22Rv1 (cell line): ENCODE measurements at regions not wholly inside any gene's neighbourhood (a gene's known extent, or its start where the extent isn't known, plus 50 kb on each side); places are given as distances from the start of the nearest gene placed in this dataset.

ENCODE experiments used
- H3K27ac ChIP-seq: fragments of 450-650 bp; 2 replicates; pipeline ENCODE4 v1.5.1; 2017
- CTCF ChIP-seq: fragments of 450-650 bp; IDR thresholded peaks from 2 replicates; pipeline ENCODE4 v1.5.1; 2017; ENCODE audit warnings: mild to moderate bottlenecking
- ZFX ChIP-seq: fragments of 450-650 bp; IDR thresholded peaks from 2 replicates; pipeline ENCODE4 v1.6.1; 2017; ENCODE audit warnings: antibody characterized with exemption, borderline replicate concordance

- no peak for TF ChIP-seq CTCF
- TF ChIP-seq ZFX = no peak
- no peak overlapping the region for H3K27ac ChIP-seq
These were observed 1437.3 kb upstream of the MIR17HG start for GRCh38 chr13:89910166-89910565.

- no peak for TF ChIP-seq ZFX
- TF ChIP-seq CTCF = no peak
- no peak overlapping the region for H3K27ac ChIP-seq
These were observed 1430.9 kb upstream of the MIR17HG start for GRCh38 chr13:89916551-89916950.

GRCh38 chr13:89920461-89920860 is 1427.0 kb upstream of the MIR17HG start:
- TF ChIP-seq ZFX (no peak), CTCF (no peak)
- H3K27ac ChIP-seq = no peak overlapping the region

- TF ChIP-seq ZFX (no peak), CTCF (no peak)
- H3K27ac ChIP-seq = no peak overlapping the region
These were observed 1424.4 kb upstream of the MIR17HG start for GRCh38 chr13:89923052-89923451.

- TF ChIP-seq CTCF = no peak
- no peak for TF ChIP-seq ZFX
- H3K27ac ChIP-seq = no peak overlapping the region
These were observed 1423.8 kb upstream of the MIR17HG start for GRCh38 chr13:89923736-89924135.

- TF ChIP-seq ZFX = no peak
- TF ChIP-seq CTCF = peak; percentile 63
- H3K27ac ChIP-seq = no peak overlapping the region
These were observed 1422.4 kb upstream of the MIR17HG start for GRCh38 chr13:89925107-89925506.

GRCh38 chr13:89930861-89931260 is 1416.6 kb upstream of the MIR17HG start:
- H3K27ac ChIP-seq = no peak overlapping the region
- TF ChIP-seq ZFX (no peak), CTCF (no peak)
